GM23338 (cell line): ENCODE measurements at regions not wholly inside any gene's neighbourhood (a gene's known extent, or its start where the extent isn't known, plus 50 kb on each side); places are given as distances from the start of the nearest gene placed in this dataset.

Experiments used
- ATAC-seq: fragments of 200-7000 bp; cut with Tn5 transposase; 3 replicates; pipeline ENCODE4 v1.9.1; 2020
- DNase-seq: peaks from one replicate; pipeline ENCODE4 v3.0.0-alpha.2; 2015; ENCODE audit warnings: low spot score
- H2AFZ ChIP-seq: fragments of 200-600 bp; sonication (generic); 2 replicates; pipeline ENCODE4 v1.8.0; 2016; ENCODE audit warnings: antibody characterized with exemption, mild to moderate bottlenecking, moderate library complexity
- H3F3A ChIP-seq: fragments of 200-600 bp; sonication (generic); replicated peaks from 2 replicates; pipeline ENCODE4 v1.8.0; 2017; ENCODE audit warnings: antibody characterized with exemption, mixed run types, low read depth
- H3K27ac ChIP-seq: fragments of 200-600 bp; sonication (generic); 2 replicates; pipeline ENCODE4 v1.6.1; 2016; ENCODE audit warnings: low read depth
- H3K27me3 ChIP-seq: fragments of 200-600 bp; sonication (generic); 2 replicates; pipeline ENCODE4 v1.8.0; 2016; ENCODE audit warnings: mild to moderate bottlenecking, mixed run types, moderate library complexity; ENCODE audit not compliant: insufficient read depth
- H3K36me3 ChIP-seq: fragments of 200-600 bp; sonication (generic); 2 replicates; pipeline ENCODE4 v1.8.0; 2016; ENCODE audit warnings: mild to moderate bottlenecking; ENCODE audit not compliant: insufficient read depth
- H3K4me1 ChIP-seq: fragments of 200-600 bp; sonication (generic); 2 replicates; pipeline ENCODE4 v1.8.0; 2016; ENCODE audit warnings: mild to moderate bottlenecking, moderate library complexity; ENCODE audit not compliant: insufficient read depth
- H3K4me2 ChIP-seq: fragments of 200-600 bp; sonication (generic); 2 replicates; pipeline ENCODE4 v1.7.1; 2017; ENCODE audit warnings: mixed run types
- H3K4me3 ChIP-seq: fragments of 200-600 bp; sonication (generic); 2 replicates; pipeline ENCODE4 v1.6.1; 2016; ENCODE audit warnings: mixed run types
- H3K79me2 ChIP-seq: fragments of 200-600 bp; sonication (generic); replicated peaks from 2 replicates; pipeline ENCODE4 v1.8.0; 2017; ENCODE audit warnings: mild to moderate bottlenecking; ENCODE audit not compliant: insufficient read depth
- H3K9me2 ChIP-seq: fragments of 200-600 bp; sonication (generic); 2 replicates; pipeline ENCODE4 v1.8.0; 2017; ENCODE audit not compliant: insufficient read depth
- H4K20me1 ChIP-seq: fragments of 200-600 bp; sonication (generic); replicated peaks from 2 replicates; pipeline ENCODE4 v1.8.0; 2017; ENCODE audit warnings: mild to moderate bottlenecking; ENCODE audit not compliant: insufficient read depth
- H3K27ac Mint-ChIP-seq: 2 replicates; pipeline ENCODE4 v1.8.0; 2020; ENCODE audit warnings: inconsistent platforms, mild to moderate bottlenecking, moderate library complexity, mixed read lengths
- H3K27me3 Mint-ChIP-seq: 3 replicates; pipeline ENCODE4 v1.8.0; 2022; ENCODE audit warnings: low read depth, mild to moderate bottlenecking, moderate library complexity, mixed read lengths, inconsistent platforms; ENCODE audit not compliant: insufficient read depth, poor library complexity
- H3K36me3 Mint-ChIP-seq: 3 replicates; pipeline ENCODE4 v1.8.0; 2021; ENCODE audit warnings: low read depth, mild to moderate bottlenecking, inconsistent platforms, moderate library complexity, mixed read lengths
- H3K4me1 Mint-ChIP-seq: 3 replicates; pipeline ENCODE4 v1.8.0; 2020; ENCODE audit warnings: mild to moderate bottlenecking, inconsistent platforms, mixed read lengths
- H3K4me3 Mint-ChIP-seq: 3 replicates; pipeline ENCODE4 v1.8.0; 2021; ENCODE audit warnings: moderate library complexity, mild to moderate bottlenecking, inconsistent platforms, mixed read lengths
- H3K9me3 Mint-ChIP-seq: 3 replicates; pipeline ENCODE4 v1.8.0; 2020; ENCODE audit warnings: moderate library complexity, mild to moderate bottlenecking, inconsistent platforms, mixed read lengths
- CREB1 ChIP-seq: fragments of 250-450 bp; sonication (Bioruptor Pico); IDR thresholded peaks from 2 replicates; pipeline ENCODE4 v1.5.0; 2020; ENCODE audit warnings: low read depth, mild to moderate bottlenecking, moderate library complexity
- EZH2 ChIP-seq: fragments of 200-600 bp; sonication (generic); IDR thresholded peaks from one replicate; pipeline ENCODE4 v1.8.0; 2017; ENCODE audit warnings: antibody characterized with exemption, mild to moderate bottlenecking, low read depth; ENCODE audit not compliant: unreplicated experiment
- JUNB ChIP-seq: IDR thresholded peaks from one replicate; pipeline ENCODE4 v1.6.1; 2016; ENCODE audit warnings: antibody characterized with exemption; ENCODE audit not compliant: unreplicated experiment
- NANOG ChIP-seq: IDR thresholded peaks from 2 replicates; pipeline ENCODE4 v1.6.1; 2016; ENCODE audit warnings: antibody characterized with exemption, borderline replicate concordance
- POLR2AphosphoS5 ChIP-seq: IDR thresholded peaks from 2 replicates; pipeline ENCODE4 v1.6.1; 2016; ENCODE audit warnings: antibody characterized with exemption, low read depth
- STAT1 ChIP-seq: IDR thresholded peaks from one replicate; pipeline ENCODE4 v1.6.1; 2016; ENCODE audit warnings: antibody characterized with exemption; ENCODE audit not compliant: unreplicated experiment
- ZNF114 ChIP-seq: fragments of 250-450 bp; sonication (Bioruptor Pico); IDR thresholded peaks from 2 replicates; pipeline ENCODE4 v1.5.0; 2020; ENCODE audit warnings: mild to moderate bottlenecking, moderate library complexity
- ZNF331 ChIP-seq: fragments of 250-450 bp; sonication (Bioruptor Pico); IDR thresholded peaks from 2 replicates; pipeline ENCODE4 v1.5.0; 2020; ENCODE audit warnings: low read depth, mild to moderate bottlenecking, moderate library complexity
- TF ChIP-seq, protein P1 (sequence below): IDR thresholded peaks from one replicate; pipeline ENCODE4 v1.6.1; 2018; ENCODE audit warnings: antibody characterized with exemption; ENCODE audit not compliant: unreplicated experiment
- TF ChIP-seq, protein P2 (sequence below): IDR thresholded peaks from 2 replicates; pipeline ENCODE4 v1.6.1; 2016; ENCODE audit warnings: antibody characterized with exemption
- TF ChIP-seq, protein P3 (sequence below): fragments of 250-450 bp; sonication (Bioruptor Pico); IDR thresholded peaks from 2 replicates; pipeline ENCODE4 v1.5.0; 2020; ENCODE audit warnings: mild to moderate bottlenecking, moderate library complexity

DNA sequence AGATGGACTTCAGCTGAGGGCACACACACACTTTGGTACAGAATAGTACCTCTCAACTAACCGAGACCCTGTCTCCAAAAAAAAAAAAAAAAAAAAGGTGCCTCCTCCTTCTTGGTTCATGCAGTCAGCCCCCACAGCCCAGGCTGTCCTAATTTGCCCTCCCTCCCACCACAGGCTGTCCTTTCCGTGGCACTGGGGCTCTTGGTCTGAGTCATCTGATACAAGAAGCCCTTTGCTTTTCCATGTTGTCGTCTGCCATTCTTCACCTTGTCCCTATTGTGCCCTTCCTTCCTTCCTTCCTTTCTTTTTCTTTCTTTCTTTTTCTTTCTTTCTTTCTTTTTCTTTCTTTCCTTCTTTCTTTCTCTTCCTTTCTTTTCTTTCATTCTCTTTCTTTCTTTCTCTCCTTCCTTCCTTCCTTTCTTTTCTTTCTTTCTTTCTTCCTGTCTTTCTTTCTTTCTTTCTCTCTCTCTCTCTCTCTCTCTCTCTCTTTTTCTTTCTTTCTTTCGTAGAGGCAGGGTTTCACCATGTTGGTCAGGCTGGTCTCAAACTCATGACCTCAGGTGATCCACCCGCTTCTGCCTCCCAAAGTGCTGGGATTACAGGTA is 96.0 kb upstream of the IKZF1 start:
- H3K27ac ChIP-seq: no peak overlapping the region
- H3K9me3 Mint-ChIP-seq: no peaks in the 10 kb centered on the region; the same call in 2 of the 3 replicates
- no peak for DNase-seq
- no peaks in the 10 kb centered on the region for H3K9me2 ChIP-seq
- no peaks in the 10 kb centered on the region for H3K4me1 ChIP-seq
- ATAC-seq: no peak
- H3K4me3 Mint-ChIP-seq: no peak overlapping the region
- TF ChIP-seq STAT1 (no peak), ZNF331 (CRISPR knock-in tag) (no peak), JUNB (no peak), POLR2AphosphoS5 (no peak), NANOG (no peak), CREB1 (CRISPR knock-in tag) (no peak)
- TF ChIP-seq, protein P1, sequence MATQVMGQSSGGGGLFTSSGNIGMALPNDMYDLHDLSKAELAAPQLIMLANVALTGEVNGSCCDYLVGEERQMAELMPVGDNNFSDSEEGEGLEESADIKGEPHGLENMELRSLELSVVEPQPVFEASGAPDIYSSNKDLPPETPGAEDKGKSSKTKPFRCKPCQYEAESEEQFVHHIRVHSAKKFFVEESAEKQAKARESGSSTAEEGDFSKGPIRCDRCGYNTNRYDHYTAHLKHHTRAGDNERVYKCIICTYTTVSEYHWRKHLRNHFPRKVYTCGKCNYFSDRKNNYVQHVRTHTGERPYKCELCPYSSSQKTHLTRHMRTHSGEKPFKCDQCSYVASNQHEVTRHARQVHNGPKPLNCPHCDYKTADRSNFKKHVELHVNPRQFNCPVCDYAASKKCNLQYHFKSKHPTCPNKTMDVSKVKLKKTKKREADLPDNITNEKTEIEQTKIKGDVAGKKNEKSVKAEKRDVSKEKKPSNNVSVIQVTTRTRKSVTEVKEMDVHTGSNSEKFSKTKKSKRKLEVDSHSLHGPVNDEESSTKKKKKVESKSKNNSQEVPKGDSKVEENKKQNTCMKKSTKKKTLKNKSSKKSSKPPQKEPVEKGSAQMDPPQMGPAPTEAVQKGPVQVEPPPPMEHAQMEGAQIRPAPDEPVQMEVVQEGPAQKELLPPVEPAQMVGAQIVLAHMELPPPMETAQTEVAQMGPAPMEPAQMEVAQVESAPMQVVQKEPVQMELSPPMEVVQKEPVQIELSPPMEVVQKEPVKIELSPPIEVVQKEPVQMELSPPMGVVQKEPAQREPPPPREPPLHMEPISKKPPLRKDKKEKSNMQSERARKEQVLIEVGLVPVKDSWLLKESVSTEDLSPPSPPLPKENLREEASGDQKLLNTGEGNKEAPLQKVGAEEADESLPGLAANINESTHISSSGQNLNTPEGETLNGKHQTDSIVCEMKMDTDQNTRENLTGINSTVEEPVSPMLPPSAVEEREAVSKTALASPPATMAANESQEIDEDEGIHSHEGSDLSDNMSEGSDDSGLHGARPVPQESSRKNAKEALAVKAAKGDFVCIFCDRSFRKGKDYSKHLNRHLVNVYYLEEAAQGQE: no peak
- TF ChIP-seq, protein P2, sequence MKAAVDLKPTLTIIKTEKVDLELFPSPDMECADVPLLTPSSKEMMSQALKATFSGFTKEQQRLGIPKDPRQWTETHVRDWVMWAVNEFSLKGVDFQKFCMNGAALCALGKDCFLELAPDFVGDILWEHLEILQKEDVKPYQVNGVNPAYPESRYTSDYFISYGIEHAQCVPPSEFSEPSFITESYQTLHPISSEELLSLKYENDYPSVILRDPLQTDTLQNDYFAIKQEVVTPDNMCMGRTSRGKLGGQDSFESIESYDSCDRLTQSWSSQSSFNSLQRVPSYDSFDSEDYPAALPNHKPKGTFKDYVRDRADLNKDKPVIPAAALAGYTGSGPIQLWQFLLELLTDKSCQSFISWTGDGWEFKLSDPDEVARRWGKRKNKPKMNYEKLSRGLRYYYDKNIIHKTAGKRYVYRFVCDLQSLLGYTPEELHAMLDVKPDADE: no peak
- H3K27ac Mint-ChIP-seq: no peak overlapping the region; the same call in 1 of the 2 replicates
- H3K4me1 Mint-ChIP-seq: peaks cover 3% of the 10 kb centered on the region; the same call in 2 of the 3 replicates
- H3K4me2 ChIP-seq: no peak overlapping the region
- H4K20me1 ChIP-seq: no peaks in the 10 kb centered on the region
- H3K36me3 Mint-ChIP-seq: no peaks in the 10 kb centered on the region; the same call in 2 of the 3 replicates
- no peaks in the 10 kb centered on the region for H3K36me3 ChIP-seq
- no peaks in the 10 kb centered on the region for H3F3A ChIP-seq
- no peaks in the 10 kb centered on the region for H3K27me3 ChIP-seq
- peaks cover 6% of the 10 kb centered on the region for H3K27me3 Mint-ChIP-seq
- H3K4me3 ChIP-seq: no peak overlapping the region
- H3K79me2 ChIP-seq: no peaks in the 10 kb centered on the region
- no peak overlapping the region for H2AFZ ChIP-seq

DNA sequence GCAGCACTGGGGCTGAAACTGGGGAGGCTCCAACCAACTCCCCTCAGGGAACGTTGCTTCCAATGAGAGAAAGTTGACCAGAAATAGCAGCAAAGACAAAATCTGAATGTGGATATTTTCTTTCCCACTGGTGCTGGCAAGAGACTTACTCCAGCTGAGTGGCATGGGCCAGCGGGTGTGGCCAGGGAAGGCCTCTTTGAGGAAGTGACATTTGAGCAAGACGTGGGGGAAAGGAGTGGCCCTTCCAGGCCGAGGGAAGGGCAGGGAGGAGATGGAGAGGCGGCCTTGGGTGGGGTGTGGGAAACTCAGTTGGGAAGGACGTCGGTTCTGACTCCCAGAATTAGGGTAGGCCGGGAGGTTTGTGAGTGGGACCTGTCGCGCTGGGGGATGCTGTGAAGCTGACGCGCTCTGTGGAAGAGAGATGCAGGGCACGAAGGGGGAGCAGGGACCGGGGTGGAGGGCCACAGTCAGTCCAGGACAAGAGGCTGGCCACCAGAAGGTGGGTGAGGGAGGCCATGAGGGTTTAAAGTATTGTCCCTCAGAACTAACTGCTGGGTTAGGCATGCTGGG is 96.7 kb upstream of the IKZF1 start:
- Mint-ChIP-seq H3K4me1 (peaks cover 3% of the 10 kb centered on the region; the same call in 2 of the 3 replicates), H3K36me3 (no peaks in the 10 kb centered on the region; the same call in 2 of the 3 replicates), H3K27me3 (peaks cover 6% of the 10 kb centered on the region), H3K4me3 (no peak overlapping the region), H3K27ac (no peak overlapping the region), H3K9me3 (no peaks in the 10 kb centered on the region)
- ATAC-seq: no peak
- no peak overlapping the region for H2AFZ ChIP-seq
- no peak overlapping the region for H3K4me2 ChIP-seq
- H4K20me1 ChIP-seq: no peaks in the 10 kb centered on the region
- H3K9me2 ChIP-seq: no peaks in the 10 kb centered on the region
- no peak overlapping the region for H3K4me3 ChIP-seq
- H3K79me2 ChIP-seq: no peaks in the 10 kb centered on the region
- H3K27me3 ChIP-seq: no peaks in the 10 kb centered on the region
- DNase-seq: no peak
- no peaks in the 10 kb centered on the region for H3F3A ChIP-seq
- no peaks in the 10 kb centered on the region for H3K36me3 ChIP-seq
- H3K4me1 ChIP-seq: no peaks in the 10 kb centered on the region
- no peak overlapping the region for H3K27ac ChIP-seq
- TF ChIP-seq EZH2 (no peak), CREB1 (CRISPR knock-in tag) (no peak), NANOG (no peak), ZNF114 (no peak), JUNB (no peak)
- TF ChIP-seq, protein P3, sequence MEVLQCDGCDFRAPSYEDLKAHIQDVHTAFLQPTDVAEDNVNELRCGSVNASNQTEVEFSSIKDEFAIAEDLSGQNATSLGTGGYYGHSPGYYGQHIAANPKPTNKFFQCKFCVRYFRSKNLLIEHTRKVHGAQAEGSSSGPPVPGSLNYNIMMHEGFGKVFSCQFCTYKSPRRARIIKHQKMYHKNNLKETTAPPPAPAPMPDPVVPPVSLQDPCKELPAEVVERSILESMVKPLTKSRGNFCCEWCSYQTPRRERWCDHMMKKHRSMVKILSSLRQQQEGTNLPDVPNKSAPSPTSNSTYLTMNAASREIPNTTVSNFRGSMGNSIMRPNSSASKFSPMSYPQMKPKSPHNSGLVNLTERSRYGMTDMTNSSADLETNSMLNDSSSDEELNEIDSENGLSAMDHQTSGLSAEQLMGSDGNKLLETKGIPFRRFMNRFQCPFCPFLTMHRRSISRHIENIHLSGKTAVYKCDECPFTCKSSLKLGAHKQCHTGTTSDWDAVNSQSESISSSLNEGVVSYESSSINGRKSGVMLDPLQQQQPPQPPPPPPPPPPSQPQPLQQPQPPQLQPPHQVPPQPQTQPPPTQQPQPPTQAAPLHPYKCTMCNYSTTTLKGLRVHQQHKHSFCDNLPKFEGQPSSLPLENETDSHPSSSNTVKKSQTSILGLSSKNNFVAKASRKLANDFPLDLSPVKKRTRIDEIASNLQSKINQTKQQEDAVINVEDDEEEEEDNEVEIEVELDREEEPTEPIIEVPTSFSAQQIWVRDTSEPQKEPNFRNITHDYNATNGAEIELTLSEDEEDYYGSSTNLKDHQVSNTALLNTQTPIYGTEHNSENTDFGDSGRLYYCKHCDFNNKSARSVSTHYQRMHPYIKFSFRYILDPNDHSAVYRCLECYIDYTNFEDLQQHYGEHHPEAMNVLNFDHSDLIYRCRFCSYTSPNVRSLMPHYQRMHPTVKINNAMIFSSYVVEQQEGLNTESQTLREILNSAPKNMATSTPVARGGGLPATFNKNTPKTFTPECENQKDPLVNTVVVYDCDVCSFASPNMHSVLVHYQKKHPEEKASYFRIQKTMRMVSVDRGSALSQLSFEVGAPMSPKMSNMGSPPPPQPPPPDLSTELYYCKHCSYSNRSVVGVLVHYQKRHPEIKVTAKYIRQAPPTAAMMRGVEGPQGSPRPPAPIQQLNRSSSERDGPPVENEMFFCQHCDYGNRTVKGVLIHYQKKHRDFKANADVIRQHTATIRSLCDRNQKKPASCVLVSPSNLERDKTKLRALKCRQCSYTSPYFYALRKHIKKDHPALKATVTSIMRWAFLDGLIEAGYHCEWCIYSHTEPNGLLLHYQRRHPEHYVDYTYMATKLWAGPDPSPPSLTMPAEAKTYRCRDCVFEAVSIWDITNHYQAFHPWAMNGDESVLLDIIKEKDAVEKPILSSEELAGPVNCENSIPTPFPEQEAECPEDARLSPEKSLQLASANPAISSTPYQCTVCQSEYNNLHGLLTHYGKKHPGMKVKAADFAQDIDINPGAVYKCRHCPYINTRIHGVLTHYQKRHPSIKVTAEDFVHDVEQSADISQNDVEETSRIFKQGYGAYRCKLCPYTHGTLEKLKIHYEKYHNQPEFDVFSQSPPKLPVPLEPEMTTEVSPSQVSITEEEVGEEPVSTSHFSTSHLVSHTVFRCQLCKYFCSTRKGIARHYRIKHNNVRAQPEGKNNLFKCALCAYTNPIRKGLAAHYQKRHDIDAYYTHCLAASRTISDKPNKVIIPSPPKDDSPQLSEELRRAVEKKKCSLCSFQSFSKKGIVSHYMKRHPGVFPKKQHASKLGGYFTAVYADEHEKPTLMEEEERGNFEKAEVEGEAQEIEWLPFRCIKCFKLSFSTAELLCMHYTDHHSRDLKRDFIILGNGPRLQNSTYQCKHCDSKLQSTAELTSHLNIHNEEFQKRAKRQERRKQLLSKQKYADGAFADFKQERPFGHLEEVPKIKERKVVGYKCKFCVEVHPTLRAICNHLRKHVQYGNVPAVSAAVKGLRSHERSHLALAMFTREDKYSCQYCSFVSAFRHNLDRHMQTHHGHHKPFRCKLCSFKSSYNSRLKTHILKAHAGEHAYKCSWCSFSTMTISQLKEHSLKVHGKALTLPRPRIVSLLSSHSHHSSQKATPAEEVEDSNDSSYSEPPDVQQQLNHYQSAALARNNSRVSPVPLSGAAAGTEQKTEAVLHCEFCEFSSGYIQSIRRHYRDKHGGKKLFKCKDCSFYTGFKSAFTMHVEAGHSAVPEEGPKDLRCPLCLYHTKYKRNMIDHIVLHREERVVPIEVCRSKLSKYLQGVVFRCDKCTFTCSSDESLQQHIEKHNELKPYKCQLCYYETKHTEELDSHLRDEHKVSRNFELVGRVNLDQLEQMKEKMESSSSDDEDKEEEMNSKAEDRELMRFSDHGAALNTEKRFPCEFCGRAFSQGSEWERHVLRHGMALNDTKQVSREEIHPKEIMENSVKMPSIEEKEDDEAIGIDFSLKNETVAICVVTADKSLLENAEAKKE (CRISPR knock-in tag): no peak
